GM13976 (cell line): ENCODE measurements at regions not wholly inside any gene's neighbourhood (a gene's known extent, or its start where the extent isn't known, plus 50 kb on each side); places are given as distances from the start of the nearest gene placed in this dataset.

Experiments
- DNase-seq: peaks from one replicate; pipeline ENCODE4 v3.0.0; 2012; ENCODE audit warnings: low spot score
- in situ Hi-C: fragments of 300-500 bp; cut with MboI; formaldehyde crosslinking; loops from one replicate; pipeline ENCODE4 v1.12.0; 2022; ENCODE audit warnings: low sequenced_read_pairs, mixed read lengths, inconsistent platforms; ENCODE audit not compliant: unreplicated experiment
- TF ChIP-seq, protein P1 (sequence below): IDR thresholded peaks from 2 replicates; pipeline ENCODE4 v1.5.1; 2012; ENCODE audit warnings: borderline replicate concordance, mild to moderate bottlenecking; ENCODE audit not compliant: insufficient read depth; ENCODE audit errors: extremely low read depth, missing control alignments, control extremely low read depth

DNA sequence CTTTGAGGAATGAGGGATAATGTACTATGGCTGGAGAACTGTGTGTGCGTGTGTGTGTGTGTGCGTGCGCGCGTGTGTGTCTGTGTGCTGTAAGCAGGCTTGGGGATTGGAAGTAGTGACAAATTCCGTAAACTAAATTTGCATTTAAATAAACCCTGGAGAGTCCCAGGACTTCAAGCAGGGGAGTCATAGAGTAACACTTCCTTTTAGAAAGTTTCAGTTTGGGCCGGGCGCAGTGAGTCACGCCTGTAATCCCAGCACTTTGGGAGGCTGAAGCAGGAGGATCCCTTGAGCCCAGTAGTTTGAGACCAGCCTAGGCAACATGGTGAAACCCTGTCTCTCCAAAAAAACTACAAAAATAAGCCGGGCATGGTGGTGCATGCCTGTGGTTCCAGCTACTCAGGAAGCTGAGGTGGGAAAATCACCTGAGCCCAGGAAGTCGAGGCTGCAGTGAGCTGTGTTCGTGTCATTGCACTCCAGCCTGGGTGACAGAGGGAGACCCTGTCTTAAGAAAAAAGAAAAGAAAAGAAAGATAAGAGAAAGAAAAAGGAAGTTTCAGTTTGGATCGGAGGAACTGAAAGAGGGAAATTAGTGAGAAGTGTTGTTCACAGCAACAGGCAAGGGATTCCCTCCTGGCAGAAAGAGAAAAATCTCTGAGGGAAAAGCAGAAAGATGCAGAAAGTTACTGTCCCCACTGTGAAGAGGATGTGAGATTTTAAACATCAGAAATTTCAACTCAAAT is 222.7 kb upstream of the SOX5 start:
- in situ Hi-C loops = no loop called here
- TF ChIP-seq, protein P1, sequence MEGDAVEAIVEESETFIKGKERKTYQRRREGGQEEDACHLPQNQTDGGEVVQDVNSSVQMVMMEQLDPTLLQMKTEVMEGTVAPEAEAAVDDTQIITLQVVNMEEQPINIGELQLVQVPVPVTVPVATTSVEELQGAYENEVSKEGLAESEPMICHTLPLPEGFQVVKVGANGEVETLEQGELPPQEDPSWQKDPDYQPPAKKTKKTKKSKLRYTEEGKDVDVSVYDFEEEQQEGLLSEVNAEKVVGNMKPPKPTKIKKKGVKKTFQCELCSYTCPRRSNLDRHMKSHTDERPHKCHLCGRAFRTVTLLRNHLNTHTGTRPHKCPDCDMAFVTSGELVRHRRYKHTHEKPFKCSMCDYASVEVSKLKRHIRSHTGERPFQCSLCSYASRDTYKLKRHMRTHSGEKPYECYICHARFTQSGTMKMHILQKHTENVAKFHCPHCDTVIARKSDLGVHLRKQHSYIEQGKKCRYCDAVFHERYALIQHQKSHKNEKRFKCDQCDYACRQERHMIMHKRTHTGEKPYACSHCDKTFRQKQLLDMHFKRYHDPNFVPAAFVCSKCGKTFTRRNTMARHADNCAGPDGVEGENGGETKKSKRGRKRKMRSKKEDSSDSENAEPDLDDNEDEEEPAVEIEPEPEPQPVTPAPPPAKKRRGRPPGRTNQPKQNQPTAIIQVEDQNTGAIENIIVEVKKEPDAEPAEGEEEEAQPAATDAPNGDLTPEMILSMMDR = no peak
- DNase-seq = peak; percentile 10

DNA sequence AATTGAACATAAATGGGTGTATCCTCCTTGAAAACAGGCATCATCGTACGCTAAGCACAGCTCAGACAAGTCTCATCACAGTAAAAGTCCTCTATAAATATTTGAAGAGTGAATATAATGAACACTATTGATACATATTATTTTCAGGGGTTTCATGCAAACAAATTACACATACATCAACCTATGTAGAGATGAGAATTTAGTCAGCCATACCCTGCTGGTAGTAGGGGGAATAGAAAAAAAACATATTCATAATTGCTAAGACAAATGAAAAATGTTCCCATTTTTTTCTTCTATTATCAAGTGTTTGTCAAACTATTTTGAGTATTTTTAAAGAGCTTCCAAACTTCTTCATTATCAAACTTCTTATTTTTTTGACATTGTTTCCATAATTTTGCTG is 205.6 kb upstream of the SOX5 start:
- no peak for DNase-seq
- in situ Hi-C loops = no loop called here
- TF ChIP-seq, protein P1 = no peak

DNA sequence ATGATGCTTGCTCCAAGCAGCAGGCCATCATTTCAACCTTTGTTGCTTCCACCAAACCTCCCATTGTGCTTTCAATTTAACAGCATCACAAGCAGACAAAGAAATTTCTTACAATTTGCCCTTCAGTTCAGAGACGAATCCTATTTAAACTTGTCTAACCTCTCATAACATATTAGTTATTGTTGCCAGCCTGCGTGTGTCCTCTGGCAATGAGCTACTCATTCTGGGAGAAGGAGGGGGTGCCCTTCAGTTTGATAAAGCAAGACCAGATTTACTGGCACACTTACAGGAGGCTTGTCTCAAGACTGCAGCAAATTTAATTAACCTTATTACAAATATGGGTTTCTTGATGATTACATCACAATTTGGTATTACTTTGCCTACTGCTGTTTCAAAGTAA is 203.6 kb upstream of the SOX5 start:
- TF ChIP-seq, protein P1 = no peak
- in situ Hi-C loops = no loop called here
- DNase-seq = no peak

DNA sequence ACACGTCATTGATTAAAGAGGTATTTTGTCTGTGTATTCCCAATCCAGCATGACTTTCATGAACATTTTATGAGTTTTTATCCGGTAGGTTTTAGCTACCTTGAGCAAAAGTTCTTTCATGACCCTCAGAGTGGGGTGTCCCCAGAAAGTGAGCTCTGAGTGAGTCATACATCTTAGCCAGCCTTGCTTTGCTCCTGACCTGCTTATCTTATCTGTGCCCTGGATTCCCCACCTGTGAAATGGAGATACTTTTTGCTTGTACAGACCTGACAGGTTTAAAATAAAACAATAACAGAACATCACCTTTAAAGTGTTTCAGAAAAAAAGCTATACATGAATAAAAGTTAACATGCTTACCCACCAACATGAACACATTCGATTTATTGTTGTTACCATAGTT is 202.8 kb upstream of the SOX5 start:
- TF ChIP-seq, protein P1 = no peak
- in situ Hi-C loops = no loop called here
- no peak for DNase-seq

DNA sequence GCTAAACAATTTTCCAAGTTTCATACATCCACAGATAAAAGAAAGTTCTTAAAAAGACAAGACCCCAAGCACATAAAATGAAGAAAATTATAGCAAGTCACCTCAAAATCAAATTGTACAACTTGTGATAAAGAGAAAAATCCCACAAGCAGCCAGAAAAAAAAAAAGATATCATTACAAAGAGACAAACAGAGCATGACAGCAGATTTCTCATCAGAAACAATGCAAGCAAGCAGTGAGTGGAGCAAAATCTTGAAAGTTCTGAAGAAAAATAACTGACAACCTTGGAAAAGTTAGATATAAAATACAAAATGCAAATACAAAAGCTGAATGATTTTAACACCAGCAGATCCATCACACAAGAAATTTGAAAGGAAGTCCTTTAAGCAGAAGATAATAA is 194.5 kb upstream of the SOX5 start:
- DNase-seq = no peak
- in situ Hi-C loops = no loop called here
- TF ChIP-seq, protein P1 = no peak

DNA sequence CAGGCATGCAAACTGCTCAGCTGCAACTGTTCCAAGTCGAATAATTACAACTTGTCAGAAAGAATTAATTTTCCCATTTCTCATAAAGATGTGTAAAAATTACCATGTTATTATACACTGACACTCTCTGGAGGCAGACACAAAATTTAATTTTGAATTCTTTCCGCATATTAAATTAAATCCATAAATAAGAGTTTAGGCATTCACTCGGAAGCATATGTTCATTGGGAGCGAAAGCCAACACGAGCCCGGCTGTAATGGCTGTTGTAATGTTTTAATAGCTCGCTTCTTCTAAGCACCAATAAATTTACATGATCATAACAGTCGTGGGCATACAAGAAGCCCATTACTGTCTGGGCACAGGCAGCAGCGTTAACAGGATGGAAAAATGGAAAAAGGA is 189.6 kb upstream of the SOX5 start:
- TF ChIP-seq, protein P1 = no peak
- DNase-seq = no peak
- in situ Hi-C loops = no loop called here
